ENCODE measurements at regions not wholly inside any gene's neighbourhood (a gene's known extent, or its start where the extent isn't known, plus 50 kb on each side); places are given as distances from the start of the nearest gene placed in this dataset.

DNA sequence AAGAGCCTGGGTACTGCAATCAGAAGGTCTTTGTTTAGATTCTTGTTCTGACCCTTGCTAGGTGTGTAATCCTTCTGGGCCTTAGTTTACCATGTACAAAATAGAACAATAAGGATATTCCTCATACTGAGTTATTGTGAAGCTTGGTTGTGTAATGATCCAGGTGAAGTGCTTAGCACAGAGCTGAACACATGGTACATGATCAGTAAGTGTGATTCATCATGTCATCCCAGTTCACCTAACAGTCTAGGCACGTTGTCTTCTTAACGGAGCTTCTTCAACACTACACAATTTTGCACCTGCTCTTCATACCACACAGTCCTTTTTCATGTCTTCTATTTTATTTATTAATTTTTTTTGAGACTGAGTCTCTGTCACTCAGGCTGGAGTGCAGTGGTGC, 234.3 kb upstream of the TENM4 start:
- TF ChIP-seq, protein P1, sequence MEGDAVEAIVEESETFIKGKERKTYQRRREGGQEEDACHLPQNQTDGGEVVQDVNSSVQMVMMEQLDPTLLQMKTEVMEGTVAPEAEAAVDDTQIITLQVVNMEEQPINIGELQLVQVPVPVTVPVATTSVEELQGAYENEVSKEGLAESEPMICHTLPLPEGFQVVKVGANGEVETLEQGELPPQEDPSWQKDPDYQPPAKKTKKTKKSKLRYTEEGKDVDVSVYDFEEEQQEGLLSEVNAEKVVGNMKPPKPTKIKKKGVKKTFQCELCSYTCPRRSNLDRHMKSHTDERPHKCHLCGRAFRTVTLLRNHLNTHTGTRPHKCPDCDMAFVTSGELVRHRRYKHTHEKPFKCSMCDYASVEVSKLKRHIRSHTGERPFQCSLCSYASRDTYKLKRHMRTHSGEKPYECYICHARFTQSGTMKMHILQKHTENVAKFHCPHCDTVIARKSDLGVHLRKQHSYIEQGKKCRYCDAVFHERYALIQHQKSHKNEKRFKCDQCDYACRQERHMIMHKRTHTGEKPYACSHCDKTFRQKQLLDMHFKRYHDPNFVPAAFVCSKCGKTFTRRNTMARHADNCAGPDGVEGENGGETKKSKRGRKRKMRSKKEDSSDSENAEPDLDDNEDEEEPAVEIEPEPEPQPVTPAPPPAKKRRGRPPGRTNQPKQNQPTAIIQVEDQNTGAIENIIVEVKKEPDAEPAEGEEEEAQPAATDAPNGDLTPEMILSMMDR (conservative IDR thresholded peaks at IDR 0.05; ENCODE audit: low read length), result no peak
- no peak for TF ChIP-seq EZH2phosphoT487 (IDR thresholded peaks at IDR 0.05; ENCODE audit: borderline replicate concordance, low read depth, low read length)
